ENCODE measurements at regions not wholly inside any gene's neighbourhood (a gene's known extent, or its start where the extent isn't known, plus 50 kb on each side); places are given as distances from the start of the nearest gene placed in this dataset.

DNA sequence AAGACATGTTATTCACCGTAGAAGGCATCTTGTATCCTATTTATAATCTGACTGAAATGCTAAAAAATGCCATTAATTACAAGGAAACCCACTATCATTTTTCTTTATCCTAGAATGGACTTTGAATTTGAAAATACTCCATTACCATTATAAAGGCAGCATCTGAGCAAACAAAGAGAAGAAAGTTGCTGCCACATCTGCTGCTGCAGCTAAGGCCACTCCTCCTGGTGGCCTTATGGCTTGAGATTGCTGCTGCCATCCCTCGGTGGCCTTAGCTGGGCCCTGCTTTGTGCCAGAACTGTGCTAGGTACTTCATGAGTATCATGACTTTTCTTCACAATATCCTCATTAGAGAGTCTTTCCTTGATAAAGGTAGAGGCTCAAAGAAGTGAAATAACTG, 1210.1 kb upstream of the TENM4 start:
- TF ChIP-seq, protein P1, sequence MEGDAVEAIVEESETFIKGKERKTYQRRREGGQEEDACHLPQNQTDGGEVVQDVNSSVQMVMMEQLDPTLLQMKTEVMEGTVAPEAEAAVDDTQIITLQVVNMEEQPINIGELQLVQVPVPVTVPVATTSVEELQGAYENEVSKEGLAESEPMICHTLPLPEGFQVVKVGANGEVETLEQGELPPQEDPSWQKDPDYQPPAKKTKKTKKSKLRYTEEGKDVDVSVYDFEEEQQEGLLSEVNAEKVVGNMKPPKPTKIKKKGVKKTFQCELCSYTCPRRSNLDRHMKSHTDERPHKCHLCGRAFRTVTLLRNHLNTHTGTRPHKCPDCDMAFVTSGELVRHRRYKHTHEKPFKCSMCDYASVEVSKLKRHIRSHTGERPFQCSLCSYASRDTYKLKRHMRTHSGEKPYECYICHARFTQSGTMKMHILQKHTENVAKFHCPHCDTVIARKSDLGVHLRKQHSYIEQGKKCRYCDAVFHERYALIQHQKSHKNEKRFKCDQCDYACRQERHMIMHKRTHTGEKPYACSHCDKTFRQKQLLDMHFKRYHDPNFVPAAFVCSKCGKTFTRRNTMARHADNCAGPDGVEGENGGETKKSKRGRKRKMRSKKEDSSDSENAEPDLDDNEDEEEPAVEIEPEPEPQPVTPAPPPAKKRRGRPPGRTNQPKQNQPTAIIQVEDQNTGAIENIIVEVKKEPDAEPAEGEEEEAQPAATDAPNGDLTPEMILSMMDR (IDR thresholded peaks at IDR 0.05 in 4 of 5, conservative IDR thresholded peaks at IDR 0.05 in 1 of 5), result no peak
- TF ChIP-seq POLR2A (IDR thresholded peaks at IDR 0.05), result no peak

Data from gastrocnemius medialis (tissue), 4 donors.